ENCODE measurements at regions not wholly inside any gene's neighbourhood (a gene's known extent, or its start where the extent isn't known, plus 50 kb on each side); places are given as distances from the start of the nearest gene placed in this dataset.

GRCh38 chr1:203999618-204000017 lies 73.3 kb upstream of the SOX13 start:
- TF ChIP-seq CTCF (IDR thresholded peaks at IDR 0.05), result no peak
- TF ChIP-seq POLR2A (IDR thresholded peaks at IDR 0.05), result no peak

Measured in esophagus squamous epithelium (tissue), 4 donors.